Keratinocyte (primary cell): ENCODE measurements at regions not wholly inside any gene's neighbourhood (a gene's known extent, or its start where the extent isn't known, plus 50 kb on each side); places are given as distances from the start of the nearest gene placed in this dataset.

ENCODE experiments used
- DNase-seq: peaks from one replicate; pipeline ENCODE4 v3.0.0-alpha.2; 2011; ENCODE audit warnings: low read depth, missing footprints, low spot score
- FAIRE-seq: peaks from 2 replicates; lab custom pipeline; 2011; peaks lifted over from hg19 to GRCh38; lab: Jason Lieb, UNC
- H2AFZ ChIP-seq: 2 replicates; pipeline ENCODE4 v1.6.0; 2012; ENCODE audit warnings: low read length, control low read depth, inconsistent platforms; ENCODE audit not compliant: control insufficient read depth
- H3K27ac ChIP-seq: 2 replicates; pipeline ENCODE4 v1.5.1; 2011; ENCODE audit warnings: low read length; ENCODE audit not compliant: control insufficient read depth, insufficient read depth
- H3K27me3 ChIP-seq: 3 replicates; pipeline ENCODE4 v1.6.0; 2011; ENCODE audit warnings: low read length; ENCODE audit not compliant: control insufficient read depth, insufficient read depth; ENCODE audit errors: extremely low read depth
- H3K36me3 ChIP-seq, 2 experiments: 2 replicates in 1 of 2; 3 replicates in 1 of 2; pipeline ENCODE4 v1.5.1; 2011; ENCODE audit warnings: low read length in 2 of 2, mild to moderate bottlenecking in 1 of 2; ENCODE audit not compliant: control insufficient read depth in 2 of 2, insufficient read depth in 2 of 2; ENCODE audit errors: extremely low read depth in 1 of 2
- H3K4me1 ChIP-seq: 3 replicates; pipeline ENCODE4 v1.5.1; 2011; ENCODE audit warnings: low read length; ENCODE audit not compliant: control insufficient read depth, insufficient read depth; ENCODE audit errors: extremely low read depth
- H3K4me2 ChIP-seq: 3 replicates; pipeline ENCODE4 v1.6.0; 2011; ENCODE audit warnings: low read depth, low read length; ENCODE audit not compliant: control insufficient read depth, insufficient read depth; ENCODE audit errors: extremely low read depth
- H3K4me3 ChIP-seq, 3 experiments: fragments of 200-600 bp in 1 of 3; sonication (generic) in 1 of 3; 2 replicates in 2 of 3; 3 replicates in 1 of 3; pipeline ENCODE4 v1.5.1; 2011 to 2016; ENCODE audit warnings: low read length in 3 of 3, mild to moderate bottlenecking in 3 of 3, control low read depth in 2 of 3, inconsistent platforms in 1 of 3, low read depth in 1 of 3, mixed read lengths in 1 of 3, mixed run types in 1 of 3, moderate library complexity in 1 of 3; ENCODE audit not compliant: control insufficient read depth in 2 of 3, insufficient read depth in 2 of 3; ENCODE audit errors: extremely low read depth in 1 of 3
- H3K79me2 ChIP-seq: 2 replicates; pipeline ENCODE4 v1.6.0; 2012; ENCODE audit warnings: low read length; ENCODE audit not compliant: control insufficient read depth, insufficient read depth
- H3K9ac ChIP-seq: 3 replicates; pipeline ENCODE4 v1.6.0; 2011; ENCODE audit warnings: low read length; ENCODE audit not compliant: control insufficient read depth, insufficient read depth; ENCODE audit errors: extremely low read depth
- H3K9me1 ChIP-seq: 3 replicates; pipeline ENCODE4 v1.6.0; 2011; ENCODE audit warnings: low read length; ENCODE audit not compliant: control insufficient read depth, insufficient read depth; ENCODE audit errors: extremely low read depth
- H3K9me3 ChIP-seq: 2 replicates; pipeline ENCODE4 v1.5.1; 2012; ENCODE audit warnings: low read depth, low read length; ENCODE audit not compliant: control insufficient read depth
- H4K20me1 ChIP-seq: 3 replicates; pipeline ENCODE4 v1.6.0; 2011; ENCODE audit warnings: low read length; ENCODE audit not compliant: control insufficient read depth, insufficient read depth; ENCODE audit errors: extremely low read depth
- CTCF ChIP-seq, 3 experiments: IDR thresholded peaks in 1 of 3; conservative IDR thresholded peaks in 1 of 3; optimal IDR thresholded peaks in 1 of 3; 2 replicates in 2 of 3; 3 replicates in 1 of 3; pipeline versions ENCODE3 to v1.5.1; 2011; ENCODE audit warnings: low read length in 3 of 3, mild to moderate bottlenecking in 3 of 3, moderate library complexity in 2 of 3, control low read depth in 1 of 3, inconsistent platforms in 1 of 3; ENCODE audit not compliant: insufficient read depth in 2 of 3; ENCODE audit errors: extremely low read depth in 1 of 3
- EZH2 ChIP-seq: IDR thresholded peaks from one replicate; pipeline ENCODE4 v1.6.1; 2012; ENCODE audit warnings: inconsistent platforms, mild to moderate bottlenecking, low read length, moderate library complexity
- dilution Hi-C: fragments of 300-500 bp; cut with MboI; formaldehyde crosslinking; loops from one replicate; pipeline ENCODE4 v1.7.0; 2020; ENCODE audit warnings: low sequenced_read_pairs; ENCODE audit not compliant: extremely low pct_ligation_motif_present

- no peak for TF ChIP-seq EZH2
- no peak for TF ChIP-seq CTCF (optimal IDR thresholded peaks at IDR 0.05 in 1 of 3, IDR thresholded peaks at IDR 0.05 in 1 of 3, conservative IDR thresholded peaks at IDR 0.05 in 1 of 3; ENCODE audit: extremely low read depth in 1 of 3, insufficient read depth in 2 of 3, low read length in 3 of 3)
- no peak overlapping the region for H3K4me2 ChIP-seq
- no peaks in the 10 kb centered on the region for H3K79me2 ChIP-seq
- H3K36me3 ChIP-seq, result no peaks in the 10 kb centered on the region
- peaks cover 4% of the 10 kb centered on the region for H3K4me1 ChIP-seq
- no peaks in the 10 kb centered on the region for H3K9me3 ChIP-seq
- no peak overlapping the region for H3K4me3 ChIP-seq
- no peak overlapping the region for H3K27ac ChIP-seq
- H2AFZ ChIP-seq, result no peak overlapping the region
- no peaks in the 10 kb centered on the region for H3K27me3 ChIP-seq
- FAIRE-seq (no peak), DNase-seq (no peak)
- no peak overlapping the region for H3K9ac ChIP-seq
- no peaks in the 10 kb centered on the region for H3K9me1 ChIP-seq
- dilution Hi-C loops, result no loop called here
- H4K20me1 ChIP-seq, result no peaks in the 10 kb centered on the region
Measured at GRCh38 chr4:20124317-20125026, 127.2 kb upstream of the SLIT2 start.

GRCh38 chr4:20122198-20122988, 129.3 kb upstream of the SLIT2 start:
- no peak for FAIRE-seq
- Histone ChIP-seq H3K9me1 (no peaks in the 10 kb centered on the region), H3K4me3 (no peak overlapping the region), H3K27ac (no peak overlapping the region), H4K20me1 (no peaks in the 10 kb centered on the region), H3K4me1 (peaks cover 4% of the 10 kb centered on the region), H3K4me2 (no peak overlapping the region), H2AFZ (no peak overlapping the region), H3K79me2 (no peaks in the 10 kb centered on the region), H3K9me3 (no peaks in the 10 kb centered on the region), H3K9ac (no peak overlapping the region), H3K27me3 (no peaks in the 10 kb centered on the region), H3K36me3 (no peaks in the 10 kb centered on the region)
- dilution Hi-C loops, result no loop called here
- DNase-seq, result no peak
- no peak for TF ChIP-seq CTCF (optimal IDR thresholded peaks at IDR 0.05 in 1 of 3, IDR thresholded peaks at IDR 0.05 in 1 of 3, conservative IDR thresholded peaks at IDR 0.05 in 1 of 3; ENCODE audit: extremely low read depth in 1 of 3, insufficient read depth in 2 of 3, low read length in 3 of 3)
- TF ChIP-seq EZH2, result no peak
